Adrenal gland (tissue), 9 donors: ENCODE measurements at regions not wholly inside any gene's neighbourhood (a gene's known extent, or its start where the extent isn't known, plus 50 kb on each side); places are given as distances from the start of the nearest gene placed in this dataset.
"Not testable (repeated sequence)": the region's sequence is repeated elsewhere in the genome, so short reads cannot be mapped to it uniquely, and the experiment has no call there.

Experiments
- DNase-seq, 7 donors: peaks; one replicate each; pipeline ENCODE4 v3.0.0-alpha.2; 2019 to 2020
- H3K27ac ChIP-seq, 5 donors: fragments of 200-600 bp; sonication (generic) in 4 of 5; 1 replicate in 3 of 5; 2 replicates in 2 of 5; pipeline versions ENCODE4 v1.5.1 to v1.8.0; 2016 to 2020; ENCODE audit warnings: mild to moderate bottlenecking in 1 of 5
- H3K27me3 ChIP-seq: fragments of 200-600 bp; 2 replicates; pipeline ENCODE4 v1.8.0; 2021
- H3K36me3 ChIP-seq, 2 donors: fragments of 200-600 bp; replicated peaks in 1 of 2; 1 replicate in 1 of 2; 2 replicates in 1 of 2; pipeline versions ENCODE4 v1.5.1 to v1.8.0; 2018 to 2022
- H3K4me1 ChIP-seq, 2 donors: fragments of 200-600 bp; replicated peaks in 1 of 2; 1 replicate in 1 of 2; 2 replicates in 1 of 2; pipeline versions ENCODE4 v1.5.1 to v1.8.0; 2018 to 2021
- H3K4me3 ChIP-seq, 4 donors: fragments of 200-600 bp; sonication (generic) in 3 of 4; one replicate each; pipeline ENCODE4 v1.5.1; 2016 to 2018
- H3K9me3 ChIP-seq, 3 donors: fragments of 200-600 bp; sonication (generic) in 1 of 3; replicated peaks in 1 of 3; 1 replicate in 2 of 3; 2 replicates in 1 of 3; pipeline versions ENCODE4 v1.5.1 to v1.8.0; 2016 to 2021
- POLR2A ChIP-seq, 2 donors: fragments of 450-650 bp; IDR thresholded peaks; one replicate each; pipeline ENCODE4 v1.6.1; 2017; ENCODE audit warnings: antibody characterized with exemption in 2 of 2, mild to moderate bottlenecking in 2 of 2, moderate library complexity in 1 of 2
- WGBS, 4 donors: extraction: QIAGEN DNeasy Blood & Tissue Kit in 2 of 4; methylation state at CpG; one replicate each; pipeline versions ENCODE4 v1.1.5 to v1.1.7; 2013 to 2017; 5-methylcytosine and 5-hydroxymethylcytosine counted together
- intact Hi-C, 2 donors: fragments of 100-400 bp; cut with DNase I; formaldehyde crosslinking; loops; one replicate each; pipeline versions ENCODE4 v1.14.1 to v1.15.0; 2022 to 2023
- TF ChIP-seq, protein P1 (sequence below), 6 experiments: fragments of 450-650 bp in 4 of 6; fragments of 200-600 bp in 2 of 6; sonication (generic) in 1 of 6; IDR thresholded peaks; 1 replicate in 5 of 6; 2 replicates in 1 of 6; pipeline versions ENCODE4 v1.5.1 to v1.8.0; 2016 to 2021; ENCODE audit warnings: antibody characterized with exemption in 6 of 6, mild to moderate bottlenecking in 2 of 6, moderate library complexity in 1 of 6
- donor health status: healthy with polysubstance abuse.
- donor health status: Bipolar disorder and iron deficiency.
- donor health status: DM: yes; HTN: yes; CAD: no.
- donor health status: DM: no; HTN: no; CAD: no.
- donor health status: DM: no; HTN: no; CAD: no.

- H3K4me3 ChIP-seq, result no peak overlapping the region
- no peak overlapping the region for H3K27ac ChIP-seq
- H3K9me3 ChIP-seq, result no peaks in the 10 kb centered on the region
- intact Hi-C loops, result no loop called here
- TF ChIP-seq, protein P1, sequence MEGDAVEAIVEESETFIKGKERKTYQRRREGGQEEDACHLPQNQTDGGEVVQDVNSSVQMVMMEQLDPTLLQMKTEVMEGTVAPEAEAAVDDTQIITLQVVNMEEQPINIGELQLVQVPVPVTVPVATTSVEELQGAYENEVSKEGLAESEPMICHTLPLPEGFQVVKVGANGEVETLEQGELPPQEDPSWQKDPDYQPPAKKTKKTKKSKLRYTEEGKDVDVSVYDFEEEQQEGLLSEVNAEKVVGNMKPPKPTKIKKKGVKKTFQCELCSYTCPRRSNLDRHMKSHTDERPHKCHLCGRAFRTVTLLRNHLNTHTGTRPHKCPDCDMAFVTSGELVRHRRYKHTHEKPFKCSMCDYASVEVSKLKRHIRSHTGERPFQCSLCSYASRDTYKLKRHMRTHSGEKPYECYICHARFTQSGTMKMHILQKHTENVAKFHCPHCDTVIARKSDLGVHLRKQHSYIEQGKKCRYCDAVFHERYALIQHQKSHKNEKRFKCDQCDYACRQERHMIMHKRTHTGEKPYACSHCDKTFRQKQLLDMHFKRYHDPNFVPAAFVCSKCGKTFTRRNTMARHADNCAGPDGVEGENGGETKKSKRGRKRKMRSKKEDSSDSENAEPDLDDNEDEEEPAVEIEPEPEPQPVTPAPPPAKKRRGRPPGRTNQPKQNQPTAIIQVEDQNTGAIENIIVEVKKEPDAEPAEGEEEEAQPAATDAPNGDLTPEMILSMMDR (IDR thresholded peaks at IDR 0.05), result no peak
- no peak for TF ChIP-seq POLR2A (IDR thresholded peaks at IDR 0.05)
- no peak for DNase-seq
- H3K36me3 ChIP-seq, result no peaks in the 10 kb centered on the region
- H3K27me3 ChIP-seq, result peaks cover 6% of the 10 kb centered on the region
- 60 to 77% (median 70%) methylated on average over 6 of the region's 6 CpGs for WGBS, 4 donors
- H3K4me1 ChIP-seq, result no peaks in the 10 kb centered on the region
These were observed 259.6 kb downstream of the ASMT start for GRCh38 chrX:1874416-1874815.

DNA sequence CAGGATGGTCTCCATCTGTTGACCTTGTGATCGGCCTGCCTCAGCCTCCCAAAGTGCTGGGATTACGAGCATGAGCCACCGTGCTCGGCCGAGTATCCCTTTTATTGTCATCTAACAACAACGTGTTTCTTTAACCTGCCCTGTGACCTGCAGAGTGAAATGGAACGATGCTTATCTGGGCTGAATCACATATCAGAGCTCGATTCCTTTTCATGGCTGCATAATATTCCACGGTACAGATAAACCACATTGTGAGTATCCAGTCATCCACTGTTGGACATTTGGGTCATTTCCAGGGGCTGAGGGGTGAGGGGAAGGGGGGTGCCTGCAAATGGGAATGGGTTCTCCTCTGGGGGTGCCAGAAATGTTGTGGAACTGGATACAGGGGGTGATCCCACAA, 260.0 kb downstream of the ASMT start:
- WGBS, 4 donors, result 86 to 89% (median 87%) methylated on average over 9 of the region's 9 CpGs
- DNase-seq, result no peak
- no peaks in the 10 kb centered on the region for H3K36me3 ChIP-seq
- no peaks in the 10 kb centered on the region for H3K9me3 ChIP-seq
- intact Hi-C loops, result no loop called here
- TF ChIP-seq POLR2A (IDR thresholded peaks at IDR 0.05), result no peak
- TF ChIP-seq, protein P1 (IDR thresholded peaks at IDR 0.05), result no peak
- H3K4me3 ChIP-seq, result no peak overlapping the region
- H3K4me1 ChIP-seq, result no peaks in the 10 kb centered on the region
- H3K27ac ChIP-seq, result no peak overlapping the region
- peaks cover 6% of the 10 kb centered on the region for H3K27me3 ChIP-seq

DNA sequence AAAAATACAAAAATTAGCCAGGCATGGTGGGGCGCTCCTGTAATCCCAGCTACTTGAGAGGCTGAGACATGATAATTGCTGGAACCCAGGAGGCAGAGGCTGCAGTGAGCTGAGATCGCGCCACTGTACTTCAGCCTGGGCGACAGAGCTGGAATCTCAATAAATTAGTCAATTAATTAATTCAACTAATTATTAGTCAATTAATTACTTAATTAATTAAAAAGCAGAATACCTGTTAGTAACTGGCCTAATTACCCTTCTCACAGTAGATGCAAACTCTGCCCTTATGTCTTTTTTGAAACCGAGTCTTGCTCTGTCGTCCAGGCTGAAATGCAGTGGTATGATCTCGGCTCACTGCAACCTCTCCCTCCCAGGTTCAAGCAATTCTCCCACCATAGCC, 261.2 kb downstream of the ASMT start:
- Histone ChIP-seq H3K4me1 (no peaks in the 10 kb centered on the region), H3K4me3 (no peak overlapping the region), H3K36me3 (no peaks in the 10 kb centered on the region), H3K27me3 (peaks cover 6% of the 10 kb centered on the region), H3K9me3 (no peaks in the 10 kb centered on the region), H3K27ac (no peak overlapping the region)
- TF ChIP-seq, protein P1 (IDR thresholded peaks at IDR 0.05), result no peak
- TF ChIP-seq POLR2A (IDR thresholded peaks at IDR 0.05), result no peak
- 87 to 93% (median 89%) methylated on average over 7 of the region's 7 CpGs for WGBS, 4 donors
- no peak for DNase-seq
- intact Hi-C loops, result no loop called here

GRCh38 chrX:1877780-1878179, 262.9 kb downstream of the ASMT start:
- WGBS, 4 donors, result 52 to 70% (median 66%) methylated on average over 7 of the region's 7 CpGs
- TF ChIP-seq, protein P1 (IDR thresholded peaks at IDR 0.05), result no peak
- TF ChIP-seq POLR2A (IDR thresholded peaks at IDR 0.05), result no peak
- no peak for DNase-seq
- no peak overlapping the region for H3K27ac ChIP-seq
- intact Hi-C loops, result no loop called here
- H3K36me3 ChIP-seq, result no peaks in the 10 kb centered on the region
- no peaks in the 10 kb centered on the region for H3K4me1 ChIP-seq
- H3K4me3 ChIP-seq, result no peak overlapping the region
- H3K27me3 ChIP-seq, result peaks cover 6% of the 10 kb centered on the region
- no peaks in the 10 kb centered on the region for H3K9me3 ChIP-seq

DNA sequence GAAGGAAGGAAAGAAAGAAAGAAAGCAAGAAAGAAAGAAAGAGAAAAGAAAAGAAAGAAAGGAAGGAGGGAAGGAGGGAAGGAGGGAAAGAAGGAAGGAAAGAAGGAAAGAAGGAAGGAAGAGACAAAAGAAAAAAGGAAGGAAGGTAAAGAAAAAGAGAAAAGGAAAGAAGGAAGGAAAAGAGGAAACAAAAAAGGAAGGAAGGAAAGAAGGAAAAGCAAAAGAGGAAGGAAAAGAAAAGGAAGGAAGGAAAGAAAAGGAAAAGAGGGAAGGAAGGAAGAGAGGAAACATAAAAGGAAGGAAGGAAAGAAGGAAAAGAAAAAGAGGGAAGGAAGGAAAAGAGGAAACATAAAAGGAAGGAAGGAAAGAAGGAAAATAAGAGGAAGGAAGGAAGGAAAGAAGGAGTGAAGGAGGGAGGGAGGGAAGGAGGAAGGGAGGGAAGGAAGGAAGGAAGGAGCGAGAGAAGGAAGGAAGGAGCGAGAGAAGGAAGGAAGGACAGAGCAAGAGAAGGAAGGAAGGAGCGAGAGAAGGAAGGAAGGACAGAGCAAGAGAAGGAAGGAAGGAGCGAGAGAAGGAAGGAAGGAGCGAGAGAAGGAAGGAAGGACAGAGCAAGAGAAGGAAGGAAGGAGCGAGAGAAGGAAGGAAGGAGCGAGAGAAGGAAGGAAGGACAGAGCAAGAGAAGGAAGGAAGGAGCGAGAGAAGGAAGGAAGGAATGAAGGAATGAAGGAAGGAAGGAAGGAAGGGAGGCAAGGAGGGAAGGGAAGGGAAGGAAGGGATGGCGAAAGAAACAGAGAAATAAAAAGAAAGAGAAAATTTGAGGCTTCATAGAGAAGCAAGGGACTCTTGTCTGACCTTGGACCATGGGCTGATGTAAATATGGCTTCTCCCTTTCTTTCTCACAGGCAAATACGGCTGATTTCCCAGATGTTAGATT, 266.3 kb downstream of the ASMT start:
- H3K27me3 ChIP-seq, DNase-seq, H3K4me3 ChIP-seq, H3K27ac ChIP-seq, H3K36me3 ChIP-seq, H3K4me1 ChIP-seq, intact Hi-C loops, H3K9me3 ChIP-seq: not testable (repeated sequence)
- 85 to 94% (median 89%) methylated on average over 8 to 10 of the region's 10 CpGs for WGBS, 4 donors
